Effector memory CD8-positive, alpha-beta T cell (primary cell): ENCODE measurements at regions not wholly inside any gene's neighbourhood (a gene's known extent, or its start where the extent isn't known, plus 50 kb on each side); places are given as distances from the start of the nearest gene placed in this dataset.
"Not testable (repeated sequence)": the region's sequence is repeated elsewhere in the genome, so short reads cannot be mapped to it uniquely, and the experiment has no call there.

Source experiments
- ATAC-seq: fragments of 150-1000 bp; cut with Tn5 transposase; replicated peaks from 2 replicates; pipeline ENCODE4 v1.10.0; 2021; ENCODE audit warnings: mild to moderate bottlenecking, moderate library complexity
- DNase-seq, 3 experiments: peaks; one replicate each; pipeline ENCODE4 v3.0.0; 2021
- H3K27ac Mint-ChIP-seq, 2 donors: one replicate each; pipeline ENCODE4 v1.8.0; 2022; ENCODE audit warnings: mild to moderate bottlenecking in 2 of 2, mixed read lengths in 2 of 2, moderate library complexity in 2 of 2
- H3K27me3 Mint-ChIP-seq, 2 donors: one replicate each; pipeline ENCODE4 v1.8.0; 2022; ENCODE audit warnings: mixed read lengths in 2 of 2
- H3K36me3 Mint-ChIP-seq: one replicate; pipeline ENCODE4 v1.8.0; 2022; ENCODE audit warnings: mild to moderate bottlenecking, moderate library complexity, mixed read lengths; ENCODE audit not compliant: insufficient read depth
- H3K4me1 Mint-ChIP-seq, 2 donors: one replicate each; pipeline ENCODE4 v1.8.0; 2022; ENCODE audit warnings: low read depth in 2 of 2, mixed read lengths in 2 of 2
- H3K4me3 Mint-ChIP-seq, 2 donors: one replicate each; pipeline ENCODE4 v1.8.0; 2022; ENCODE audit warnings: mild to moderate bottlenecking in 2 of 2, mixed read lengths in 2 of 2, moderate library complexity in 2 of 2
- H3K9me3 Mint-ChIP-seq, 2 donors: one replicate each; pipeline ENCODE4 v1.8.0; 2022; ENCODE audit warnings: mixed read lengths in 2 of 2

GRCh38 chr2:83016343-83017110 is 1442.6 kb downstream of the SUCLG1 start:
- ATAC-seq, result no peak
- no peak for DNase-seq
- Mint-ChIP-seq H3K27me3 (no peaks in the 10 kb centered on the region), H3K9me3 (peaks cover 5 to 26% of the 10 kb centered on the region in 2 donors), H3K4me3 (no peak overlapping the region), H3K4me1 (no peaks in the 10 kb centered on the region), H3K27ac (no peak overlapping the region), H3K36me3 (peaks cover 2% of the 10 kb centered on the region)

GRCh38 chr2:83015900-83016299 is 1443.2 kb downstream of the SUCLG1 start:
- no peaks in the 10 kb centered on the region for H3K27me3 Mint-ChIP-seq
- peaks cover 2% of the 10 kb centered on the region for H3K36me3 Mint-ChIP-seq
- peaks cover 6 to 24% of the 10 kb centered on the region in 2 donors for H3K9me3 Mint-ChIP-seq
- no peak for ATAC-seq
- no peak overlapping the region for H3K4me3 Mint-ChIP-seq
- H3K4me1 Mint-ChIP-seq, result no peaks in the 10 kb centered on the region
- DNase-seq, result no peak
- H3K27ac Mint-ChIP-seq, result no peak overlapping the region

- no peaks in the 10 kb centered on the region for H3K4me1 Mint-ChIP-seq
- peaks cover 4 to 19% of the 10 kb centered on the region in 2 donors for H3K9me3 Mint-ChIP-seq
- H3K27me3 Mint-ChIP-seq, result no peaks in the 10 kb centered on the region
- DNase-seq (no peak), ATAC-seq (no peak)
- no peak overlapping the region for H3K4me3 Mint-ChIP-seq
- H3K36me3 Mint-ChIP-seq, result peaks cover 2% of the 10 kb centered on the region
- H3K27ac Mint-ChIP-seq, result no peak overlapping the region
Measured at GRCh38 chr2:83015035-83015715, 1443.9 kb downstream of the SUCLG1 start.

GRCh38 chr2:83014462-83014861 is 1444.6 kb downstream of the SUCLG1 start:
- ATAC-seq, result no peak

GRCh38 chr2:83006961-83007360 is 1452.1 kb downstream of the SUCLG1 start:
- no peak for ATAC-seq
- H3K36me3 Mint-ChIP-seq, result no peaks in the 10 kb centered on the region
- peaks cover 0 to 4% of the 10 kb centered on the region in 2 donors for H3K9me3 Mint-ChIP-seq
- H3K27me3 Mint-ChIP-seq, result no peaks in the 10 kb centered on the region
- no peaks in the 10 kb centered on the region for H3K4me1 Mint-ChIP-seq
- DNase-seq, result no peak
- H3K27ac Mint-ChIP-seq, result no peak overlapping the region
- H3K4me3 Mint-ChIP-seq, result no peak overlapping the region

More at GRCh38 chr2:83014462-83014861, 1444.6 kb downstream of the SUCLG1 start:
- Mint-ChIP-seq H3K27me3 (no peaks in the 10 kb centered on the region), H3K4me1 (no peaks in the 10 kb centered on the region), H3K27ac (no peak overlapping the region), H3K4me3 (no peak overlapping the region), H3K9me3 (peaks cover 6 to 12% of the 10 kb centered on the region in 2 donors), H3K36me3 (peaks cover 2% of the 10 kb centered on the region)
- DNase-seq, result no peak

GRCh38 chr2:83003555-83003954 is 1455.5 kb downstream of the SUCLG1 start:
- no peak overlapping the region for H3K4me3 Mint-ChIP-seq
- no peak overlapping the region for H3K27ac Mint-ChIP-seq
- DNase-seq (no peak), ATAC-seq (no peak)
- no peaks in the 10 kb centered on the region for H3K27me3 Mint-ChIP-seq
- H3K36me3 Mint-ChIP-seq, result no peaks in the 10 kb centered on the region
- peaks cover 0 to 17% of the 10 kb centered on the region in 2 donors for H3K9me3 Mint-ChIP-seq
- no peaks in the 10 kb centered on the region for H3K4me1 Mint-ChIP-seq

- H3K4me1 Mint-ChIP-seq, result no peaks in the 10 kb centered on the region
- ATAC-seq, result no peak
- H3K4me3 Mint-ChIP-seq, result no peak overlapping the region
- no peak for DNase-seq
- H3K36me3 Mint-ChIP-seq, result no peaks in the 10 kb centered on the region
- H3K27ac Mint-ChIP-seq, result no peak overlapping the region
- peaks cover 1 to 17% of the 10 kb centered on the region in 2 donors for H3K9me3 Mint-ChIP-seq
- no peaks in the 10 kb centered on the region for H3K27me3 Mint-ChIP-seq
Measured at GRCh38 chr2:83002706-83003105, 1456.4 kb downstream of the SUCLG1 start.

- H3K27ac Mint-ChIP-seq, result no peak overlapping the region
Measured at GRCh38 chr2:82998781-82999180, 1460.3 kb downstream of the SUCLG1 start.

GRCh38 chr2:82996217-82996616 is 1462.9 kb downstream of the SUCLG1 start:
- no peaks in the 10 kb centered on the region for H3K4me1 Mint-ChIP-seq
- no peaks in the 10 kb centered on the region for H3K27me3 Mint-ChIP-seq
- H3K9me3 Mint-ChIP-seq, result peaks cover 8 to 30% of the 10 kb centered on the region in 2 donors

More at GRCh38 chr2:82998781-82999180, 1460.3 kb downstream of the SUCLG1 start:
- Mint-ChIP-seq H3K4me3 (no peak overlapping the region), H3K4me1 (no peaks in the 10 kb centered on the region), H3K27me3 (no peaks in the 10 kb centered on the region), H3K36me3 (no peaks in the 10 kb centered on the region), H3K9me3 (peaks cover 3 to 20% of the 10 kb centered on the region in 2 donors)
- DNase-seq (no peak), ATAC-seq (no peak)

GRCh38 chr2:82994151-82994550 is 1464.9 kb downstream of the SUCLG1 start:
- H3K36me3 Mint-ChIP-seq, result no peaks in the 10 kb centered on the region
- ATAC-seq (no peak), DNase-seq (no peak)
- no peaks in the 10 kb centered on the region for H3K4me1 Mint-ChIP-seq
- no peak overlapping the region for H3K4me3 Mint-ChIP-seq
- H3K9me3 Mint-ChIP-seq, result peaks cover 8 to 34% of the 10 kb centered on the region in 2 donors
- no peak overlapping the region for H3K27ac Mint-ChIP-seq
- H3K27me3 Mint-ChIP-seq, result no peaks in the 10 kb centered on the region

More at GRCh38 chr2:82996217-82996616, 1462.9 kb downstream of the SUCLG1 start:
- Mint-ChIP-seq H3K36me3 (no peaks in the 10 kb centered on the region), H3K27ac (no peak overlapping the region), H3K4me3 (no peak overlapping the region)
- ATAC-seq (no peak), DNase-seq (no peak)

- H3K27me3 Mint-ChIP-seq, result no peaks in the 10 kb centered on the region
- H3K36me3 Mint-ChIP-seq, result no peaks in the 10 kb centered on the region
- H3K9me3 Mint-ChIP-seq, result peaks cover 8 to 29% of the 10 kb centered on the region in 2 donors
- no peaks in the 10 kb centered on the region for H3K4me1 Mint-ChIP-seq
- DNase-seq, result no peak
- no peak for ATAC-seq
- no peak overlapping the region for H3K4me3 Mint-ChIP-seq
- H3K27ac Mint-ChIP-seq, result no peak overlapping the region
Measured at GRCh38 chr2:82993609-82994008, 1465.5 kb downstream of the SUCLG1 start.

- Mint-ChIP-seq H3K9me3 (peaks cover 7 to 28% of the 10 kb centered on the region in 2 donors), H3K27ac (no peak overlapping the region), H3K36me3 (no peaks in the 10 kb centered on the region), H3K27me3 (no peaks in the 10 kb centered on the region), H3K4me3 (no peak overlapping the region), H3K4me1 (no peaks in the 10 kb centered on the region)
- DNase-seq (no peak), ATAC-seq (no peak)
Measured at GRCh38 chr2:82992968-82993367, 1466.1 kb downstream of the SUCLG1 start.

GRCh38 chr2:82987706-82988105 is 1471.4 kb downstream of the SUCLG1 start:
- H3K4me3 Mint-ChIP-seq, DNase-seq, H3K27me3 Mint-ChIP-seq, H3K36me3 Mint-ChIP-seq, H3K27ac Mint-ChIP-seq, H3K4me1 Mint-ChIP-seq, ATAC-seq: not testable (repeated sequence)
- H3K9me3 Mint-ChIP-seq, result peaks cover 5 to 17% of the 10 kb centered on the region in 2 donors

- H3K9me3 Mint-ChIP-seq, result peaks cover 7 to 15% of the 10 kb centered on the region in 2 donors
- no peaks in the 10 kb centered on the region for H3K27me3 Mint-ChIP-seq
- H3K27ac Mint-ChIP-seq, result no peak overlapping the region
- H3K4me3 Mint-ChIP-seq, result no peak overlapping the region
- no peak for DNase-seq
- no peaks in the 10 kb centered on the region for H3K36me3 Mint-ChIP-seq
- ATAC-seq, result no peak
- H3K4me1 Mint-ChIP-seq, result no peaks in the 10 kb centered on the region
Measured at GRCh38 chr2:82986899-82987298, 1472.2 kb downstream of the SUCLG1 start.
